ENCODE measurements at regions not wholly inside any gene's neighbourhood (a gene's known extent, or its start where the extent isn't known, plus 50 kb on each side); places are given as distances from the start of the nearest gene placed in this dataset.
A peak's percentile ranks its signal among the peaks of the same experiment; 100 is the strongest.

GRCh38 chr16:66196770-66197169 lies 169.7 kb upstream of the CDH5 start:
- Histone ChIP-seq H3K27ac (ENCODE audit: low read length) (no peak overlapping the region), H3K9me2 (replicated peaks; ENCODE audit: insufficient read depth, low read length) (no peaks in the 10 kb centered on the region), H3K9me3 (ENCODE audit: low read length) (no peaks in the 10 kb centered on the region), H3K4me2 (ENCODE audit: low read depth, low read length, poor library complexity, severe bottlenecking) (no peak overlapping the region), H3K4me1 (ENCODE audit: low read length) (no peaks in the 10 kb centered on the region), H3K36me3 (ENCODE audit: insufficient read depth, low read length) (no peaks in the 10 kb centered on the region), H4K20me1 (ENCODE audit: insufficient read depth, low read depth, low read length) (no peaks in the 10 kb centered on the region), H3K4me3 (ENCODE audit: low read length) (no peak overlapping the region), H3K79me2 (ENCODE audit: low read length) (no peaks in the 10 kb centered on the region), H2AFZ (ENCODE audit: low read length) (no peak overlapping the region), H3K27me3 (ENCODE audit: low read length) (no peaks in the 10 kb centered on the region), H3K9ac (ENCODE audit: low read length) (no peak overlapping the region)
- DNase-seq: no peak

DNA sequence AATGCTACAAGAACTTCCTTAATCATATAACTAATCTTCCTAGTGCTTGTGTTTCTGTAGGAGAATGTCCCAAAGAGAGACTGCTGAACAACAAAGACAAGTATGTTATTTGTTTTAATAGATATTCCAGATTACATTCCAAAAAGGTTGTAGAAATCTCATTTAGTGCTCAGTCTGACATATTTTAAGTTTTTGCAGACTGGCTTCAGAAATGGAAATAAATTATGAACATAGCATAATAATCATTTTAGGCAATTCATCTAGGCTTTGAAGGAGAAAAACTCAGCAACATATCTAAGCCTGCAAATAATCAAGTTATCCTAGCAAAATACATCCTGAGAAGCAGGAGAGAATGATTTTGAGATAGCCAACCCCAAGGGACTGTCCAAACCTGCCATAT lies 171.6 kb upstream of the CDH5 start:
- no peaks in the 10 kb centered on the region for H3K9me2 ChIP-seq (replicated peaks; ENCODE audit: insufficient read depth, low read length)
- H3K4me2 ChIP-seq (ENCODE audit: low read depth, low read length, poor library complexity, severe bottlenecking): no peak overlapping the region
- H3K79me2 ChIP-seq (ENCODE audit: low read length): no peaks in the 10 kb centered on the region
- no peaks in the 10 kb centered on the region for H3K4me1 ChIP-seq (ENCODE audit: low read length)
- H4K20me1 ChIP-seq (ENCODE audit: insufficient read depth, low read depth, low read length): no peaks in the 10 kb centered on the region
- no peak overlapping the region for H2AFZ ChIP-seq (ENCODE audit: low read length)
- no peaks in the 10 kb centered on the region for H3K36me3 ChIP-seq (ENCODE audit: insufficient read depth, low read length)
- no peaks in the 10 kb centered on the region for H3K27me3 ChIP-seq (ENCODE audit: low read length)
- H3K9ac ChIP-seq (ENCODE audit: low read length): no peak overlapping the region
- H3K4me3 ChIP-seq (ENCODE audit: low read length): no peak overlapping the region
- no peaks in the 10 kb centered on the region for H3K9me3 ChIP-seq (ENCODE audit: low read length)
- no peak overlapping the region for H3K27ac ChIP-seq (ENCODE audit: low read length)
- no peak for DNase-seq

- H3K4me3 ChIP-seq (ENCODE audit: low read length): no peak overlapping the region
- no peaks in the 10 kb centered on the region for H3K9me2 ChIP-seq (replicated peaks; ENCODE audit: insufficient read depth, low read length)
- DNase-seq: no peak
- no peaks in the 10 kb centered on the region for H3K9me3 ChIP-seq (ENCODE audit: low read length)
- no peaks in the 10 kb centered on the region for H3K79me2 ChIP-seq (ENCODE audit: low read length)
- no peaks in the 10 kb centered on the region for H3K4me1 ChIP-seq (ENCODE audit: low read length)
- no peaks in the 10 kb centered on the region for H4K20me1 ChIP-seq (ENCODE audit: insufficient read depth, low read depth, low read length)
- no peak overlapping the region for H2AFZ ChIP-seq (ENCODE audit: low read length)
- H3K4me2 ChIP-seq (ENCODE audit: low read depth, low read length, poor library complexity, severe bottlenecking): no peak overlapping the region
- no peaks in the 10 kb centered on the region for H3K27me3 ChIP-seq (ENCODE audit: low read length)
- no peak overlapping the region for H3K9ac ChIP-seq (ENCODE audit: low read length)
- no peaks in the 10 kb centered on the region for H3K36me3 ChIP-seq (ENCODE audit: insufficient read depth, low read length)
- H3K27ac ChIP-seq (ENCODE audit: low read length): no peak overlapping the region
Measured at GRCh38 chr16:66193543-66194229, 172.8 kb upstream of the CDH5 start.

- H2AFZ ChIP-seq (ENCODE audit: low read length): no peak overlapping the region
- no peaks in the 10 kb centered on the region for H3K9me2 ChIP-seq (replicated peaks; ENCODE audit: insufficient read depth, low read length)
- H3K79me2 ChIP-seq (ENCODE audit: low read length): no peaks in the 10 kb centered on the region
- no peak overlapping the region for H3K9ac ChIP-seq (ENCODE audit: low read length)
- H3K36me3 ChIP-seq (ENCODE audit: insufficient read depth, low read length): no peaks in the 10 kb centered on the region
- no peak overlapping the region for H3K4me3 ChIP-seq (ENCODE audit: low read length)
- H3K4me1 ChIP-seq (ENCODE audit: low read length): no peaks in the 10 kb centered on the region
- no peak for DNase-seq
- H3K4me2 ChIP-seq (ENCODE audit: low read depth, low read length, poor library complexity, severe bottlenecking): no peak overlapping the region
- H3K27ac ChIP-seq (ENCODE audit: low read length): no peak overlapping the region
- no peaks in the 10 kb centered on the region for H3K27me3 ChIP-seq (ENCODE audit: low read length)
- no peaks in the 10 kb centered on the region for H3K9me3 ChIP-seq (ENCODE audit: low read length)
- no peaks in the 10 kb centered on the region for H4K20me1 ChIP-seq (ENCODE audit: insufficient read depth, low read depth, low read length)
Measured at GRCh38 chr16:66190411-66190810, 176.1 kb upstream of the CDH5 start.

DNA sequence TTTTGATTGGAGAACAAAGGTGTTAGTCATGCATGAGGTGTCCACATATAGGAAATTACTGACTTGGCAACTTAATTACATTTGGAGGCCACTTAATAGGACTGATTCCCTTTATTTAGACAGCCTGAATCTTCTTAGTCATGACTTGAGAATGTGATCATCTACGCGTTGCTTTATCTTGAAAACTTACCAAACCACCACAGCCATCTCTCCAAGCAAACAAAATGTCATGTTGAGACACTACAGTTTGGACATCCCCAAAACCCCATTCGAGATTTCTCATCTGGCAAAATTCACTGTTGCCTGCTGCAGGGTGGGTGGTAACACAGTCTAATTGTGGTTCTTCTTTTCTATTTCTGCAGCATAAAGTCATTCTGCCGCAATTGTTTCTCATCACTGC lies 176.5 kb upstream of the CDH5 start:
- H3K9me3 ChIP-seq (ENCODE audit: low read length): no peaks in the 10 kb centered on the region

GRCh38 chr16:66188917-66189725 lies 177.4 kb upstream of the CDH5 start:
- DNase-seq: peak; percentile 6
- Histone ChIP-seq H3K9ac (ENCODE audit: low read length) (no peak overlapping the region), H3K4me1 (ENCODE audit: low read length) (no peaks in the 10 kb centered on the region), H4K20me1 (ENCODE audit: insufficient read depth, low read depth, low read length) (no peaks in the 10 kb centered on the region), H3K4me2 (ENCODE audit: low read depth, low read length, poor library complexity, severe bottlenecking) (no peak overlapping the region), H3K27ac (ENCODE audit: low read length) (no peak overlapping the region), H3K79me2 (ENCODE audit: low read length) (no peaks in the 10 kb centered on the region), H3K9me3 (ENCODE audit: low read length) (no peaks in the 10 kb centered on the region), H3K9me2 (replicated peaks; ENCODE audit: insufficient read depth, low read length) (no peaks in the 10 kb centered on the region), H3K4me3 (ENCODE audit: low read length) (no peak overlapping the region), H3K27me3 (ENCODE audit: low read length) (no peaks in the 10 kb centered on the region), H2AFZ (ENCODE audit: low read length) (no peak overlapping the region), H3K36me3 (ENCODE audit: insufficient read depth, low read length) (no peaks in the 10 kb centered on the region)

More for the DNA sequence above, 176.5 kb upstream of the CDH5 start:
- H2AFZ ChIP-seq (ENCODE audit: low read length): no peak overlapping the region
- no peaks in the 10 kb centered on the region for H4K20me1 ChIP-seq (ENCODE audit: insufficient read depth, low read depth, low read length)
- no peaks in the 10 kb centered on the region for H3K27me3 ChIP-seq (ENCODE audit: low read length)
- H3K4me3 ChIP-seq (ENCODE audit: low read length): no peak overlapping the region
- no peak for DNase-seq
- no peak overlapping the region for H3K27ac ChIP-seq (ENCODE audit: low read length)
- H3K9ac ChIP-seq (ENCODE audit: low read length): no peak overlapping the region
- no peaks in the 10 kb centered on the region for H3K79me2 ChIP-seq (ENCODE audit: low read length)
- no peak overlapping the region for H3K4me2 ChIP-seq (ENCODE audit: low read depth, low read length, poor library complexity, severe bottlenecking)
- H3K36me3 ChIP-seq (ENCODE audit: insufficient read depth, low read length): no peaks in the 10 kb centered on the region
- no peaks in the 10 kb centered on the region for H3K9me2 ChIP-seq (replicated peaks; ENCODE audit: insufficient read depth, low read length)
- H3K4me1 ChIP-seq (ENCODE audit: low read length): no peaks in the 10 kb centered on the region

DNA sequence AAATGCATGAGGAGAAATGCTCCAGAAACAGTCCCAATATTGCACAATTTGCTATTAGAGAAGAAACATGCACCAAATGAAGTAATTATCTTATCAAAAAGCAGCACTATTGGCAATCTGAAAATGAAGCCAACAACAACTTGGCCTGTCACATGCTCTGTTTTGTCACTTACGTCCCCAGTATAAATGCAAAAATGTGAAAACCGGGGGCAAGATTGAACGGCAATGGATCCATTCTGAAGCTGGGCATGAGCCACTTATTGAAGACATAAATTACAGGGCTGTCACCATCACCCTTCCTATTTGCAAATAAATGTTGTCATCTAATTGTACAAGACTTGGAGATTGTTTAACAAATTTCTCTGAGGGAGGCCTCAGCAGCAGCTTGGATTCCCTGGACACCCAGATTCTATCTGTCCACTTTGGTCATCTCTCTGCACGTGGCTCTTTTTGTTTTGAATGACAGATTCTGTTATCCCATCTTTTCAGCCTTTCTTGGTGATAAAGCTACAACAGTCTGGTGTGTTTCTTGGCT lies 180.2 kb upstream of the CDH5 start:
- Histone ChIP-seq H3K79me2 (ENCODE audit: low read length) (no peaks in the 10 kb centered on the region), H3K36me3 (ENCODE audit: insufficient read depth, low read length) (no peaks in the 10 kb centered on the region), H3K9ac (ENCODE audit: low read length) (no peak overlapping the region), H3K4me3 (ENCODE audit: low read length) (no peak overlapping the region), H3K9me2 (replicated peaks; ENCODE audit: insufficient read depth, low read length) (no peaks in the 10 kb centered on the region), H3K27ac (ENCODE audit: low read length) (no peak overlapping the region), H3K4me2 (ENCODE audit: low read depth, low read length, poor library complexity, severe bottlenecking) (no peak overlapping the region), H3K27me3 (ENCODE audit: low read length) (no peaks in the 10 kb centered on the region), H4K20me1 (ENCODE audit: insufficient read depth, low read depth, low read length) (no peaks in the 10 kb centered on the region), H2AFZ (ENCODE audit: low read length) (no peak overlapping the region), H3K4me1 (ENCODE audit: low read length) (no peaks in the 10 kb centered on the region), H3K9me3 (ENCODE audit: low read length) (no peaks in the 10 kb centered on the region)
- no peak for DNase-seq

GRCh38 chr16:66182592-66182991 lies 183.9 kb upstream of the CDH5 start:
- H3K79me2 ChIP-seq (ENCODE audit: low read length): no peaks in the 10 kb centered on the region
- H4K20me1 ChIP-seq (ENCODE audit: insufficient read depth, low read depth, low read length): no peaks in the 10 kb centered on the region
- H3K4me3 ChIP-seq (ENCODE audit: low read length): no peak overlapping the region
- H3K9ac ChIP-seq (ENCODE audit: low read length): no peak overlapping the region
- H3K9me2 ChIP-seq (replicated peaks; ENCODE audit: insufficient read depth, low read length): no peaks in the 10 kb centered on the region
- H3K27ac ChIP-seq (ENCODE audit: low read length): no peak overlapping the region
- no peaks in the 10 kb centered on the region for H3K36me3 ChIP-seq (ENCODE audit: insufficient read depth, low read length)
- no peak for DNase-seq
- H3K9me3 ChIP-seq (ENCODE audit: low read length): no peaks in the 10 kb centered on the region
- no peak overlapping the region for H3K4me2 ChIP-seq (ENCODE audit: low read depth, low read length, poor library complexity, severe bottlenecking)
- 0 out of 2 replicates have a peak, but pooled peaks cover 4% of the 10 kb centered on the region for H3K27me3 ChIP-seq (ENCODE audit: low read length)
- H2AFZ ChIP-seq (ENCODE audit: low read length): no peak overlapping the region
- H3K4me1 ChIP-seq (ENCODE audit: low read length): no peaks in the 10 kb centered on the region

Data from Karpas-422 (cell line).